ENCODE measurements at regions not wholly inside any gene's neighbourhood (a gene's known extent, or its start where the extent isn't known, plus 50 kb on each side); places are given as distances from the start of the nearest gene placed in this dataset.

GRCh38 chr14:71240866-71241520 lies 333.7 kb downstream of the PCNX1 start:
- no peak overlapping the region for H3K27ac Mint-ChIP-seq
- TF ChIP-seq CTCF (conservative IDR thresholded peaks at IDR 0.05), result no peak
- no peaks in the 10 kb centered on the region for H3K36me3 Mint-ChIP-seq
- no peak overlapping the region for H3K4me3 Mint-ChIP-seq
- no peak for DNase-seq (ENCODE audit: extremely low spot score, unreplicated experiment)
- H3K9me3 Mint-ChIP-seq, result no peaks in the 10 kb centered on the region
- H3K4me1 Mint-ChIP-seq (ENCODE audit: unreplicated experiment), result no peaks in the 10 kb centered on the region
- H3K27me3 Mint-ChIP-seq, result no peaks in the 10 kb centered on the region

- no peaks in the 10 kb centered on the region for H3K27me3 Mint-ChIP-seq
- H3K9me3 Mint-ChIP-seq, result peaks cover 3% of the 10 kb centered on the region
- TF ChIP-seq CTCF (conservative IDR thresholded peaks at IDR 0.05), result no peak
- H3K27ac Mint-ChIP-seq, result no peak overlapping the region
- no peak for DNase-seq (ENCODE audit: extremely low spot score, unreplicated experiment)
- H3K4me3 Mint-ChIP-seq, result no peak overlapping the region
- no peaks in the 10 kb centered on the region for H3K4me1 Mint-ChIP-seq (ENCODE audit: unreplicated experiment)
- no peaks in the 10 kb centered on the region for H3K36me3 Mint-ChIP-seq
These were observed 335.0 kb downstream of the PCNX1 start for GRCh38 chr14:71242237-71242748.

GRCh38 chr14:71243697-71244096 lies 336.4 kb downstream of the PCNX1 start:
- H3K4me3 Mint-ChIP-seq, result no peak overlapping the region
- H3K27ac Mint-ChIP-seq, result no peak overlapping the region
- TF ChIP-seq CTCF (conservative IDR thresholded peaks at IDR 0.05), result no peak

GRCh38 chr14:71244341-71244740 lies 337.1 kb downstream of the PCNX1 start:
- Mint-ChIP-seq H3K36me3 (no peaks in the 10 kb centered on the region), H3K9me3 (peaks cover 18% of the 10 kb centered on the region), H3K27ac (no peak overlapping the region), H3K27me3 (no peaks in the 10 kb centered on the region), H3K4me1 (ENCODE audit: unreplicated experiment) (no peaks in the 10 kb centered on the region), H3K4me3 (no peak overlapping the region)
- TF ChIP-seq CTCF (conservative IDR thresholded peaks at IDR 0.05), result no peak
- DNase-seq (ENCODE audit: extremely low spot score, unreplicated experiment), result no peak

More at GRCh38 chr14:71243697-71244096, 336.4 kb downstream of the PCNX1 start:
- Mint-ChIP-seq H3K27me3 (no peaks in the 10 kb centered on the region), H3K4me1 (ENCODE audit: unreplicated experiment) (no peaks in the 10 kb centered on the region), H3K9me3 (peaks cover 17% of the 10 kb centered on the region), H3K36me3 (no peaks in the 10 kb centered on the region)
- no peak for DNase-seq (ENCODE audit: extremely low spot score, unreplicated experiment)

- H3K27ac Mint-ChIP-seq, result no peak overlapping the region
- no peaks in the 10 kb centered on the region for H3K4me1 Mint-ChIP-seq (ENCODE audit: unreplicated experiment)
- peaks cover 18% of the 10 kb centered on the region for H3K9me3 Mint-ChIP-seq
- no peak for DNase-seq (ENCODE audit: extremely low spot score, unreplicated experiment)
- no peak overlapping the region for H3K4me3 Mint-ChIP-seq
- no peaks in the 10 kb centered on the region for H3K36me3 Mint-ChIP-seq
- H3K27me3 Mint-ChIP-seq, result no peaks in the 10 kb centered on the region
- no peak for TF ChIP-seq CTCF (conservative IDR thresholded peaks at IDR 0.05)
These were observed 338.6 kb downstream of the PCNX1 start for GRCh38 chr14:71245659-71246361.

All from type B pancreatic cell (in vitro differentiated cells).